Keratinocyte (primary cell): ENCODE measurements at regions not wholly inside any gene's neighbourhood (a gene's known extent, or its start where the extent isn't known, plus 50 kb on each side); places are given as distances from the start of the nearest gene placed in this dataset.

Experiments
- EZH2 ChIP-seq: IDR thresholded peaks from one replicate; pipeline ENCODE4 v1.6.1; 2012; ENCODE audit warnings: inconsistent platforms, mild to moderate bottlenecking, low read length, moderate library complexity
- TF ChIP-seq, protein P1 (sequence below), 3 experiments: IDR thresholded peaks in 1 of 3; conservative IDR thresholded peaks in 1 of 3; optimal IDR thresholded peaks in 1 of 3; 2 replicates in 2 of 3; 3 replicates in 1 of 3; pipeline versions ENCODE3 to v1.5.1; 2011; ENCODE audit warnings: low read length in 3 of 3, mild to moderate bottlenecking in 3 of 3, moderate library complexity in 2 of 3, control low read depth in 1 of 3, inconsistent platforms in 1 of 3; ENCODE audit not compliant: insufficient read depth in 2 of 3; ENCODE audit errors: extremely low read depth in 1 of 3

DNA sequence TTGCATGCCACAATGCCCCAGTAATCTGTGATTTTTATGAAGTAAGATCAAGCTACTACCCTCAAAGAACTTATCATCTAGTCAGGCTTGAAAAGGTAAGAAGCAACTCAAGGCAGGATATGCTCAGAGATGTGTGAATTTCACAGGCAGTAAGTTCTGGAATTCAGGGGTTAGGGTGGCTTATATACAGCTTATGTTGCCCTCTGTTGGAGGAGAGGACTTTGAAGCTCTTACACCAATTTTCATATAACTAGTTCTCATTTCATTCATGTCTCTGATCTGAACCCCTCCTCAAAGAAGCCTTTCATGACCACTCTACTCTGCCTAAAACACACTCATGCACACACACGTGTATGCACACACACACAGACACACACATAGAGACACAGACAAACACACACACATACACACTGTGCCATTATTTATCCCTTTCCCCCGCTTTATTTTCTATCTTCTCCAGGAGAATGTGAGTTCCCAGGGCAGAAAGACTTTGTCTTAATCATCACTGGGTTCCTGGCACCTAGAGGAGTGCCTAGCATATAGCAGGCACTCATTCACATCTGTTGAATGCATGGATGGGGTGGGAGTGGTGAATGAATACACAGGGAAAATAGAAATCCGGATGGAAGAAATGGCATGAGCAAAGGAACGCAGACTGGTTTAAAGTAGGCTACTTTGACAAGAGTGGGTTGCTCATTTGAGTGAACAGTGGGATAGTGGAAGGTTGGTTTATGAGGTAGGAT is 220.7 kb upstream of the ZBED5 start:
- TF ChIP-seq, protein P1, sequence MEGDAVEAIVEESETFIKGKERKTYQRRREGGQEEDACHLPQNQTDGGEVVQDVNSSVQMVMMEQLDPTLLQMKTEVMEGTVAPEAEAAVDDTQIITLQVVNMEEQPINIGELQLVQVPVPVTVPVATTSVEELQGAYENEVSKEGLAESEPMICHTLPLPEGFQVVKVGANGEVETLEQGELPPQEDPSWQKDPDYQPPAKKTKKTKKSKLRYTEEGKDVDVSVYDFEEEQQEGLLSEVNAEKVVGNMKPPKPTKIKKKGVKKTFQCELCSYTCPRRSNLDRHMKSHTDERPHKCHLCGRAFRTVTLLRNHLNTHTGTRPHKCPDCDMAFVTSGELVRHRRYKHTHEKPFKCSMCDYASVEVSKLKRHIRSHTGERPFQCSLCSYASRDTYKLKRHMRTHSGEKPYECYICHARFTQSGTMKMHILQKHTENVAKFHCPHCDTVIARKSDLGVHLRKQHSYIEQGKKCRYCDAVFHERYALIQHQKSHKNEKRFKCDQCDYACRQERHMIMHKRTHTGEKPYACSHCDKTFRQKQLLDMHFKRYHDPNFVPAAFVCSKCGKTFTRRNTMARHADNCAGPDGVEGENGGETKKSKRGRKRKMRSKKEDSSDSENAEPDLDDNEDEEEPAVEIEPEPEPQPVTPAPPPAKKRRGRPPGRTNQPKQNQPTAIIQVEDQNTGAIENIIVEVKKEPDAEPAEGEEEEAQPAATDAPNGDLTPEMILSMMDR (optimal IDR thresholded peaks at IDR 0.05 in 1 of 3, IDR thresholded peaks at IDR 0.05 in 1 of 3, conservative IDR thresholded peaks at IDR 0.05 in 1 of 3; ENCODE audit: extremely low read depth in 1 of 3, insufficient read depth in 2 of 3, low read length in 3 of 3), result no peak
- TF ChIP-seq EZH2, result no peak
